Ishikawa (cell line): ENCODE measurements at regions not wholly inside any gene's neighbourhood (a gene's known extent, or its start where the extent isn't known, plus 50 kb on each side); places are given as distances from the start of the nearest gene placed in this dataset.

Source experiments
- CEBPB ChIP-seq: IDR thresholded peaks from 2 replicates; pipeline ENCODE4 v1.6.1; 2012
- CREB1 ChIP-seq: IDR thresholded peaks from 2 replicates; pipeline ENCODE4 v1.6.1; 2012; ENCODE audit warnings: low read depth
- EP300 ChIP-seq: IDR thresholded peaks from 2 replicates; pipeline ENCODE4 v1.6.1; 2012; ENCODE audit warnings: borderline replicate concordance
- NFIC ChIP-seq: IDR thresholded peaks from 2 replicates; pipeline ENCODE4 v1.6.1; 2012
- RAD21 ChIP-seq: IDR thresholded peaks from 2 replicates; pipeline ENCODE4 v1.6.1; 2012; ENCODE audit warnings: low read depth
- TEAD4 ChIP-seq: IDR thresholded peaks from 2 replicates; pipeline ENCODE4 v1.6.1; 2012
- USF1 ChIP-seq: IDR thresholded peaks from 2 replicates; pipeline ENCODE4 v1.6.1; 2012

- TF ChIP-seq EP300 (no peak), NFIC (no peak), CREB1 (no peak), USF1 (no peak), RAD21 (no peak), TEAD4 (no peak), CEBPB (no peak)
These were observed 210.8 kb upstream of the NR2F2 start for GRCh38 chr15:96119734-96120133.
